ENCODE measurements at regions not wholly inside any gene's neighbourhood (a gene's known extent, or its start where the extent isn't known, plus 50 kb on each side); places are given as distances from the start of the nearest gene placed in this dataset.

DNA sequence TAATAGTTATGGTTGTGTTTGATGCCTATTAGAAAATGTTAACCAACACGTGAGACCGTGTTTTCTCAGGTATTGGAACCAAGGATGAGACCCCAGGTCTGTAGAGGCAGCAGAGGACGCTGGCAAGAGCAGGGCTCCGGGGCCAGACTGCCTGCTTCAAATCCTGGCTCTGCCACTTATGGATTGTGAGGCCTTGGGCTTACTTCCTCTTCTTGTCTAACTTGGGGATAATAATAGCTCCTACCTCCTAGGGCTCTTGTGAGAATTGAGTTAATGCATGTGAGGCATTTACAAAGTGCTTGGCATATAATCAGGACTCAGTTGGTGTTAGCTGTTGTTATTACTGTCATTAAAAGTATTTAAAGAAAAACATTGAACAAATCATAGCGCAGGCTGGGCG, 85.5 kb upstream of the PITX1 start:
- no peak for TF ChIP-seq EP300 (IDR thresholded peaks at IDR 0.05)
- TF ChIP-seq, protein P1, sequence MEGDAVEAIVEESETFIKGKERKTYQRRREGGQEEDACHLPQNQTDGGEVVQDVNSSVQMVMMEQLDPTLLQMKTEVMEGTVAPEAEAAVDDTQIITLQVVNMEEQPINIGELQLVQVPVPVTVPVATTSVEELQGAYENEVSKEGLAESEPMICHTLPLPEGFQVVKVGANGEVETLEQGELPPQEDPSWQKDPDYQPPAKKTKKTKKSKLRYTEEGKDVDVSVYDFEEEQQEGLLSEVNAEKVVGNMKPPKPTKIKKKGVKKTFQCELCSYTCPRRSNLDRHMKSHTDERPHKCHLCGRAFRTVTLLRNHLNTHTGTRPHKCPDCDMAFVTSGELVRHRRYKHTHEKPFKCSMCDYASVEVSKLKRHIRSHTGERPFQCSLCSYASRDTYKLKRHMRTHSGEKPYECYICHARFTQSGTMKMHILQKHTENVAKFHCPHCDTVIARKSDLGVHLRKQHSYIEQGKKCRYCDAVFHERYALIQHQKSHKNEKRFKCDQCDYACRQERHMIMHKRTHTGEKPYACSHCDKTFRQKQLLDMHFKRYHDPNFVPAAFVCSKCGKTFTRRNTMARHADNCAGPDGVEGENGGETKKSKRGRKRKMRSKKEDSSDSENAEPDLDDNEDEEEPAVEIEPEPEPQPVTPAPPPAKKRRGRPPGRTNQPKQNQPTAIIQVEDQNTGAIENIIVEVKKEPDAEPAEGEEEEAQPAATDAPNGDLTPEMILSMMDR (IDR thresholded peaks at IDR 0.05) = no peak
- TF ChIP-seq, protein P2, sequence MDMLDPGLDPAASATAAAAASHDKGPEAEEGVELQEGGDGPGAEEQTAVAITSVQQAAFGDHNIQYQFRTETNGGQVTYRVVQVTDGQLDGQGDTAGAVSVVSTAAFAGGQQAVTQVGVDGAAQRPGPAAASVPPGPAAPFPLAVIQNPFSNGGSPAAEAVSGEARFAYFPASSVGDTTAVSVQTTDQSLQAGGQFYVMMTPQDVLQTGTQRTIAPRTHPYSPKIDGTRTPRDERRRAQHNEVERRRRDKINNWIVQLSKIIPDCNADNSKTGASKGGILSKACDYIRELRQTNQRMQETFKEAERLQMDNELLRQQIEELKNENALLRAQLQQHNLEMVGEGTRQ (IDR thresholded peaks at IDR 0.05) = no peak
- TF ChIP-seq, protein P3, sequence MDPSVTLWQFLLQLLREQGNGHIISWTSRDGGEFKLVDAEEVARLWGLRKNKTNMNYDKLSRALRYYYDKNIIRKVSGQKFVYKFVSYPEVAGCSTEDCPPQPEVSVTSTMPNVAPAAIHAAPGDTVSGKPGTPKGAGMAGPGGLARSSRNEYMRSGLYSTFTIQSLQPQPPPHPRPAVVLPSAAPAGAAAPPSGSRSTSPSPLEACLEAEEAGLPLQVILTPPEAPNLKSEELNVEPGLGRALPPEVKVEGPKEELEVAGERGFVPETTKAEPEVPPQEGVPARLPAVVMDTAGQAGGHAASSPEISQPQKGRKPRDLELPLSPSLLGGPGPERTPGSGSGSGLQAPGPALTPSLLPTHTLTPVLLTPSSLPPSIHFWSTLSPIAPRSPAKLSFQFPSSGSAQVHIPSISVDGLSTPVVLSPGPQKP (IDR thresholded peaks at IDR 0.05; ENCODE audit: low read depth, low read length) = no peak
- TF ChIP-seq SREBF2 (IDR thresholded peaks at IDR 0.05) = no peak

Measured in A549 (cell line).